Type B pancreatic cell (in vitro differentiated cells): ENCODE measurements at regions not wholly inside any gene's neighbourhood (a gene's known extent, or its start where the extent isn't known, plus 50 kb on each side); places are given as distances from the start of the nearest gene placed in this dataset.

ENCODE experiments used
- DNase-seq: peaks from one replicate; pipeline ENCODE4 v3.0.0; 2021; ENCODE audit warnings: mixed read lengths; ENCODE audit not compliant: unreplicated experiment; ENCODE audit errors: extremely low spot score
- H3K27ac Mint-ChIP-seq: 2 replicates; pipeline ENCODE4 v1.8.0; 2021; ENCODE audit warnings: mild to moderate bottlenecking, mixed read lengths
- H3K27me3 Mint-ChIP-seq: 2 replicates; pipeline ENCODE4 v1.8.0; 2021; ENCODE audit warnings: mixed read lengths
- H3K36me3 Mint-ChIP-seq: 2 replicates; pipeline ENCODE4 v1.8.0; 2021; ENCODE audit warnings: mixed read lengths
- H3K4me1 Mint-ChIP-seq: one replicate; pipeline ENCODE4 v1.8.0; 2021; ENCODE audit warnings: mixed read lengths; ENCODE audit not compliant: unreplicated experiment
- H3K4me3 Mint-ChIP-seq: 2 replicates; pipeline ENCODE4 v1.8.0; 2021; ENCODE audit warnings: mild to moderate bottlenecking, mixed read lengths
- H3K9me3 Mint-ChIP-seq: 2 replicates; pipeline ENCODE4 v1.8.0; 2021; ENCODE audit warnings: mixed read lengths
- TF ChIP-seq, protein P1 (sequence below): fragments of 200-600 bp; sonication (generic); conservative IDR thresholded peaks from 2 replicates; pipeline ENCODE4 v1.5.0; 2021; ENCODE audit warnings: antibody characterized with exemption, mild to moderate bottlenecking

DNA sequence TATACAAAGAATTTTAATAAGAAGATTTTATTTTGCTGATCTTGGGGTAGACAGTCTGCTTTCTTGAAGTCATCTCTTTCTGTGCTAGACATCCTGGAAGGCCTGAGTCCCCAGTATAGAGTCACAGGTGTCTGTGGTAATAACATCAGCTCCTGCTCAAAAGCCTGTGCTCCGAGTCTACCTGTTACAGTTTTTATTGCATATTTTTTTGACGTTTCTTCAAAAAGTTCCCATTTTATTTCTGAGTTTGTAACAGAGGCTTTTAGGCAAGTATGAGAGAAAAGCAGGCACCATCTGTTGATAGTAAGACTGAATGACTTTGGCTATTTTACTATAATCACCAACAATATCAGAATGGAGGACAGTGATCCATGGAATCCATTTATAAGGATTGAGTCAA, 58.0 kb upstream of the WDR26 start:
- Mint-ChIP-seq H3K27me3 (no peaks in the 10 kb centered on the region), H3K4me3 (no peak overlapping the region), H3K4me1 (peaks cover 12% of the 10 kb centered on the region), H3K27ac (no peak overlapping the region), H3K9me3 (peaks cover 8% of the 10 kb centered on the region), H3K36me3 (peaks cover 4% of the 10 kb centered on the region)
- TF ChIP-seq, protein P1, sequence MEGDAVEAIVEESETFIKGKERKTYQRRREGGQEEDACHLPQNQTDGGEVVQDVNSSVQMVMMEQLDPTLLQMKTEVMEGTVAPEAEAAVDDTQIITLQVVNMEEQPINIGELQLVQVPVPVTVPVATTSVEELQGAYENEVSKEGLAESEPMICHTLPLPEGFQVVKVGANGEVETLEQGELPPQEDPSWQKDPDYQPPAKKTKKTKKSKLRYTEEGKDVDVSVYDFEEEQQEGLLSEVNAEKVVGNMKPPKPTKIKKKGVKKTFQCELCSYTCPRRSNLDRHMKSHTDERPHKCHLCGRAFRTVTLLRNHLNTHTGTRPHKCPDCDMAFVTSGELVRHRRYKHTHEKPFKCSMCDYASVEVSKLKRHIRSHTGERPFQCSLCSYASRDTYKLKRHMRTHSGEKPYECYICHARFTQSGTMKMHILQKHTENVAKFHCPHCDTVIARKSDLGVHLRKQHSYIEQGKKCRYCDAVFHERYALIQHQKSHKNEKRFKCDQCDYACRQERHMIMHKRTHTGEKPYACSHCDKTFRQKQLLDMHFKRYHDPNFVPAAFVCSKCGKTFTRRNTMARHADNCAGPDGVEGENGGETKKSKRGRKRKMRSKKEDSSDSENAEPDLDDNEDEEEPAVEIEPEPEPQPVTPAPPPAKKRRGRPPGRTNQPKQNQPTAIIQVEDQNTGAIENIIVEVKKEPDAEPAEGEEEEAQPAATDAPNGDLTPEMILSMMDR, result no peak
- DNase-seq, result no peak

DNA sequence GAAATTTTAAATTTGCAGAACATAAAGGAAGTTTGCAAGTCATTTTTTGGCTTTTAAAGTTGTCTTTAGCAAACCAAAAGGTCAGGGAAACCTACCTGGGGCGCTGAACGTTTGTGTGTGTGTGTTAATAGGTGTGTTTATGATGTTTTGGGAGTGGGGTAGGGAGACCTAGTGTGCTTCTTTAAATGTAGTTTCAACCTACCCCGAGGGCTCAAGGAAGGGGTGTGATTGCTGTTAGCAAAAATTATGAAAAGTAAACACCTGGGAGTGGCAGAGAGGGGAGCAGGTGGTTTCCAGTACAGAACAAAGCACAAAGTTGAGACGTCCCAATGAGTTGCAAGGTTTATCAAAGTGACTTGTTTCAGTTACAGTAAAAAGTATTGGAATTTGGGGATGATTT, 58.7 kb upstream of the WDR26 start:
- TF ChIP-seq, protein P1, result no peak
- no peak overlapping the region for H3K4me3 Mint-ChIP-seq
- H3K4me1 Mint-ChIP-seq, result peaks cover 17% of the 10 kb centered on the region
- no peaks in the 10 kb centered on the region for H3K27me3 Mint-ChIP-seq
- no peak for DNase-seq
- no peak overlapping the region for H3K27ac Mint-ChIP-seq
- peaks cover 4% of the 10 kb centered on the region for H3K36me3 Mint-ChIP-seq
- H3K9me3 Mint-ChIP-seq, result peaks cover 12% of the 10 kb centered on the region

DNA sequence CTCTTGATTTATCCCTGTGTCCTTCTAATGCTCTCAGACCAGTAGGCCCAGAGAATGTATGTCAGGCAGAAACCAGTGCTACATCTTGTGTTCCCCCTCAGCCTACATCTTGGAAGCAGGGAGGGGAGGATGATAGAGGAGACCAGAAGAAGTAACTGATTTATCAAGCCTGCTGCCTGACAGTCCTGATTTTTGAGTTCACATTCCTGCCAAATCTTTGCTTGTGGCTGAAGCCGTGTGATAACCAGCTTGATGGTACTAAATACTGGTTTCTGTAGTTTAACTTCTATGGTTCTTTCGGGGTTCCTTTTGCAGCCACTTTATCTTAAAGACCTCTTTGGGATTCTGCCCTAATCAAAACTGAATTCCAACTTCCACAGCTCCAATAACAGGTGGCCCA, 59.7 kb upstream of the WDR26 start:
- no peak overlapping the region for H3K4me3 Mint-ChIP-seq
- H3K4me1 Mint-ChIP-seq, result peaks cover 24% of the 10 kb centered on the region
- H3K27ac Mint-ChIP-seq, result no peak overlapping the region
- TF ChIP-seq, protein P1, result no peak
- no peaks in the 10 kb centered on the region for H3K27me3 Mint-ChIP-seq
- peaks cover 4% of the 10 kb centered on the region for H3K36me3 Mint-ChIP-seq
- H3K9me3 Mint-ChIP-seq, result peaks cover 12% of the 10 kb centered on the region
- no peak for DNase-seq

DNA sequence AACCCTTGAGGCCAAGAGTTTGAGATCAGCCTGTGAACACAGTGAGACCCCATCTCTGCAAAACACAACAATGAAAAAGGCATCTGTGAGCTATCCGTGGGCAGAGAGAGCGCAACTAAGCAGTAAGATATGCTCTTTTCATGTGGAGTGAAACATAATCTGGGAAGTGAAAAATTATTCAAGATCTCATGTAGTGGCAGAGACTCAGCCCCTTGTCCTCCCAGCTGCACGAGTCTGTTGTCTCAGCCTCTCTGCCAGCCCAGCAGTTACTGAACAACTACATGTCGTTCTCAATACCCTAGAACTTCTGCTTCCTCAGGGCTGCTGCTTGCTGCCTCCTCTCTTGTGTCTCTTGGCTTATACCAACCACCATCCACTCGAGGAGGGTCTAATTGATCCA, 61.3 kb upstream of the WDR26 start:
- Mint-ChIP-seq H3K4me1 (peaks cover 30% of the 10 kb centered on the region), H3K9me3 (peaks cover 12% of the 10 kb centered on the region), H3K36me3 (peaks cover 4% of the 10 kb centered on the region), H3K4me3 (no peak overlapping the region), H3K27ac (no peak overlapping the region), H3K27me3 (no peaks in the 10 kb centered on the region)
- DNase-seq, result no peak
- TF ChIP-seq, protein P1, result no peak

DNA sequence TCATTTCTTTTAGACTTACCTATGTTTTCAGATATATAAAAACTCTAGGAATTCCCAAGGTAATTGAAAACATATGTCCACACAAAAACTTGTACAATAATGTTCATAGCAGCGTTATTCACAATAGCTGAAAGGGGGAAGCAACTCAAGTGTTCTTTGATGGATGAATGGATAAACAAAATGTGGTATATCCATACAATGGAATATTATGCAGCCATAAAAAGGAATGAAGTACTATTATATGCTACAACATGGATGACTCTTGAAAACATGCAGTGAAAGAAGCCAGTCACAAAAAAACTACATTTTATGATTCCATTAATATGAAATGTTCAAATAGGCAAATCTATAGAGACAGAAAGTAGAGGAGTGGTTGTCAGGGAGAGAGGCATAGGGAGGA, 62.2 kb upstream of the WDR26 start:
- DNase-seq, result no peak
- Mint-ChIP-seq H3K27ac (no peak overlapping the region), H3K36me3 (peaks cover 4% of the 10 kb centered on the region), H3K4me1 (peaks cover 34% of the 10 kb centered on the region), H3K27me3 (no peaks in the 10 kb centered on the region), H3K4me3 (no peak overlapping the region), H3K9me3 (peaks cover 12% of the 10 kb centered on the region)
- TF ChIP-seq, protein P1, result no peak
